K562 (cell line): ENCODE measurements at regions not wholly inside any gene's neighbourhood (a gene's known extent, or its start where the extent isn't known, plus 50 kb on each side); places are given as distances from the start of the nearest gene placed in this dataset.

Experiments used
- ATF6 ChIP-seq: sonication (generic); formaldehyde crosslinking; IDR thresholded peaks from 2 replicates; pipeline ENCODE4 v1.4.0; 2020; ENCODE audit warnings: mild to moderate bottlenecking, missing genetic modification reagents
- BCOR ChIP-seq: fragments of 450-650 bp; IDR thresholded peaks from 2 replicates; pipeline ENCODE4 v1.6.1; 2016
- CBFA2T2 ChIP-seq: fragments of 450-650 bp; conservative IDR thresholded peaks from 2 replicates; pipeline ENCODE4 v1.6.1; 2017; ENCODE audit warnings: mild to moderate bottlenecking
- CHD2 ChIP-seq: IDR thresholded peaks from 2 replicates; pipeline ENCODE4 v1.6.1; 2011; ENCODE audit warnings: low read depth, low read length
- FOXA3 ChIP-seq, 2 experiments: fragments of 450-650 bp in 1 of 2; sonication (generic) in 1 of 2; formaldehyde crosslinking; IDR thresholded peaks in 1 of 2; conservative IDR thresholded peaks in 1 of 2; 2 replicates each; pipeline versions ENCODE4 v1.4.0 to v1.8.0; 2020 to 2022; ENCODE audit warnings: mild to moderate bottlenecking in 2 of 2, missing genetic modification reagents in 1 of 2
- HOMEZ ChIP-seq: fragments of 250-450 bp; sonication (Bioruptor Pico); IDR thresholded peaks from 2 replicates; pipeline ENCODE4 v1.4.0; 2020; ENCODE audit warnings: mild to moderate bottlenecking, moderate library complexity
- ID3 ChIP-seq, 2 experiments: fragments of 250-450 bp in 1 of 2; fragments of 450-650 bp in 1 of 2; sonication (Bioruptor Pico) in 1 of 2; IDR thresholded peaks; 2 replicates each; pipeline versions ENCODE4 v1.6.1 to v1.8.0; 2016 to 2021; ENCODE audit warnings: mild to moderate bottlenecking in 2 of 2, moderate library complexity in 2 of 2, missing compliant biosample characterization in 1 of 2, missing genetic modification characterization in 1 of 2
- JUND ChIP-seq, 2 experiments: IDR thresholded peaks; 2 replicates in 1 of 2; 3 replicates in 1 of 2; pipeline ENCODE4 v1.6.1; 2011; ENCODE audit warnings: borderline replicate concordance in 2 of 2, low read depth in 2 of 2, low read length in 2 of 2, improper control_type of control experiment in 1 of 2, missing biosample characterization in 1 of 2, missing genetic modification characterization in 1 of 2, missing genetic modification reagents in 1 of 2
- KDM2B ChIP-seq: fragments of 250-450 bp; sonication (Bioruptor Pico); IDR thresholded peaks from 2 replicates; pipeline ENCODE4 v1.8.0; 2021; ENCODE audit warnings: mild to moderate bottlenecking, moderate library complexity
- PHB2 ChIP-seq: fragments of 450-650 bp; IDR thresholded peaks from 2 replicates; pipeline ENCODE4 v1.6.1; 2017; ENCODE audit warnings: low read depth
- PML ChIP-seq: IDR thresholded peaks from 2 replicates; pipeline ENCODE4 v1.6.1; 2012; ENCODE audit warnings: low read length, inconsistent platforms
- SMAD3 ChIP-seq: fragments of 450-650 bp; formaldehyde crosslinking; conservative IDR thresholded peaks from 2 replicates; pipeline ENCODE4 v1.4.0; 2020; ENCODE audit warnings: mild to moderate bottlenecking
- TARDBP ChIP-seq: fragments of 450-650 bp; IDR thresholded peaks from 2 replicates; pipeline ENCODE4 v1.6.1; 2016
- TRIM24 ChIP-seq, 2 experiments: fragments of 450-650 bp; IDR thresholded peaks; 2 replicates each; pipeline ENCODE4 v1.6.1; 2016
- VEZF1 ChIP-seq: fragments of 200-800 bp; sonication (Bioruptor generic); IDR thresholded peaks from 2 replicates; pipeline ENCODE4 v1.6.1; 2017; ENCODE audit warnings: missing genetic modification characterization, missing compliant biosample characterization
- YY1 ChIP-seq, 3 experiments: IDR thresholded peaks; 2 replicates each; pipeline ENCODE4 v1.6.1; 2011; ENCODE audit warnings: low read length in 2 of 3, mild to moderate bottlenecking in 2 of 3, moderate library complexity in 2 of 3, borderline replicate concordance in 1 of 3, control low read depth in 1 of 3, low read depth in 1 of 3; ENCODE audit not compliant: insufficient read depth in 3 of 3, insufficient replicate concordance in 2 of 3, control insufficient read depth in 1 of 3, insufficient read length in 1 of 3; ENCODE audit errors: extremely low read depth in 1 of 3
- ZFP36 ChIP-seq: fragments of 150-350 bp; IDR thresholded peaks from 2 replicates; pipeline ENCODE4 v1.6.1; 2018; ENCODE audit warnings: low read length, low read depth; ENCODE audit not compliant: partially characterized antibody
- ZNF655 ChIP-seq: fragments of 250-450 bp; sonication (Bioruptor Pico); IDR thresholded peaks from 2 replicates; pipeline ENCODE4 v1.5.0; 2021

GRCh38 chr5:108548684-108549596 is 167.0 kb upstream of the FBXL17 start (continued):
- TF ChIP-seq HOMEZ (CRISPR knock-in tag) = peak; percentile 50; the same call in 1 of the 2 replicates
- TF ChIP-seq VEZF1 = peak; percentile 20; the same call in 1 of the 2 replicates
- TF ChIP-seq PHB2 = peak; percentile 60; the same call in 1 of the 2 replicates
- peak; percentile 89 to 93 for TF ChIP-seq TRIM24 (IDR thresholded peaks at IDR 0.05)
- peak; percentile 95 for TF ChIP-seq SMAD3
- TF ChIP-seq ID3 (CRISPR knock-in tag; IDR thresholded peaks at IDR 0.05) = peak; percentile 82
- peak; percentile 99 for TF ChIP-seq ID3 (tag; IDR thresholded peaks at IDR 0.05)
- no peak for TF ChIP-seq ZNF655
- 0 out of 2 replicates have a peak, but pooled peaks have one; percentile 79 for TF ChIP-seq KDM2B (CRISPR knock-in tag)
- TF ChIP-seq YY1 (IDR thresholded peaks at IDR 0.05; ENCODE audit: borderline replicate concordance in 1 of 3, control insufficient read depth in 1 of 3, extremely low read depth in 1 of 3, insufficient read depth in 3 of 3, insufficient read length in 1 of 3, insufficient replicate concordance in 2 of 3, low read depth in 1 of 3, low read length in 2 of 3) = peak in 1 of 3 experiments; percentile 51
- TF ChIP-seq ZFP36 = no peak
- no peak for TF ChIP-seq JUND (IDR thresholded peaks at IDR 0.05; ENCODE audit: borderline replicate concordance, low read depth, low read length)
- TF ChIP-seq JUND (tag; IDR thresholded peaks at IDR 0.05; ENCODE audit: borderline replicate concordance, low read depth, low read length) = peak; percentile 33; the same call in 1 of the 3 replicates
- TF ChIP-seq CHD2 = no peak
- TF ChIP-seq PML = peak; percentile 74
- peak; percentile 31; the same call in 1 of the 2 replicates for TF ChIP-seq BCOR
- TF ChIP-seq FOXA3 (CRISPR knock-in tag; conservative IDR thresholded peaks at IDR 0.05 in 1 of 2, IDR thresholded peaks at IDR 0.05 in 1 of 2) = peak in 1 of 2 experiments; percentile 19; a peak in 1 of 4 replicates
- no peak for TF ChIP-seq TARDBP
- peak; percentile 93 for TF ChIP-seq CBFA2T2
- TF ChIP-seq ATF6 (CRISPR knock-in tag) = no peak
